ENCODE measurements at regions not wholly inside any gene's neighbourhood (a gene's known extent, or its start where the extent isn't known, plus 50 kb on each side); places are given as distances from the start of the nearest gene placed in this dataset.

- H3K9me3 ChIP-seq (replicated peaks in 1 of 3) = peaks cover 0 to 7% (median 0%) of the 10 kb centered on the region in 3 donors
- H3K36me3 ChIP-seq (replicated peaks in 1 of 2) = no peaks in the 10 kb centered on the region
- H3K4me3 ChIP-seq = no peak overlapping the region
- no peak overlapping the region for H3K27ac ChIP-seq
- H3K27me3 ChIP-seq = no peaks in the 10 kb centered on the region
- H3K4me1 ChIP-seq (replicated peaks in 1 of 2) = no peaks in the 10 kb centered on the region
- intact Hi-C loops (cut with DNase I) = no loop called here
- WGBS, 4 donors = 36 to 65% (median 47%) methylated on average over 2 of the region's 2 CpGs
- TF ChIP-seq POLR2A (IDR thresholded peaks at IDR 0.05) = no peak
- no peak for TF ChIP-seq CTCF (IDR thresholded peaks at IDR 0.05)
- DNase-seq = no peak
These were observed 135.5 kb upstream of the LIPC start for GRCh38 chr15:58296276-58296675.

GRCh38 chr15:58297639-58298038 is 134.2 kb upstream of the LIPC start:
- intact Hi-C loops (cut with DNase I) = no loop called here
- peaks cover 0 to 7% (median 0%) of the 10 kb centered on the region in 3 donors for H3K9me3 ChIP-seq (replicated peaks in 1 of 3)
- H3K4me1 ChIP-seq (replicated peaks in 1 of 2) = no peaks in the 10 kb centered on the region
- no peak for DNase-seq
- no peaks in the 10 kb centered on the region for H3K27me3 ChIP-seq
- no peak overlapping the region for H3K27ac ChIP-seq
- WGBS, 4 donors = 78 to 88% (median 85%) methylated on average over 1 of the region's 1 CpG
- no peaks in the 10 kb centered on the region for H3K36me3 ChIP-seq (replicated peaks in 1 of 2)
- no peak for TF ChIP-seq CTCF (IDR thresholded peaks at IDR 0.05)
- no peak for TF ChIP-seq POLR2A (IDR thresholded peaks at IDR 0.05)
- no peak overlapping the region for H3K4me3 ChIP-seq

DNA sequence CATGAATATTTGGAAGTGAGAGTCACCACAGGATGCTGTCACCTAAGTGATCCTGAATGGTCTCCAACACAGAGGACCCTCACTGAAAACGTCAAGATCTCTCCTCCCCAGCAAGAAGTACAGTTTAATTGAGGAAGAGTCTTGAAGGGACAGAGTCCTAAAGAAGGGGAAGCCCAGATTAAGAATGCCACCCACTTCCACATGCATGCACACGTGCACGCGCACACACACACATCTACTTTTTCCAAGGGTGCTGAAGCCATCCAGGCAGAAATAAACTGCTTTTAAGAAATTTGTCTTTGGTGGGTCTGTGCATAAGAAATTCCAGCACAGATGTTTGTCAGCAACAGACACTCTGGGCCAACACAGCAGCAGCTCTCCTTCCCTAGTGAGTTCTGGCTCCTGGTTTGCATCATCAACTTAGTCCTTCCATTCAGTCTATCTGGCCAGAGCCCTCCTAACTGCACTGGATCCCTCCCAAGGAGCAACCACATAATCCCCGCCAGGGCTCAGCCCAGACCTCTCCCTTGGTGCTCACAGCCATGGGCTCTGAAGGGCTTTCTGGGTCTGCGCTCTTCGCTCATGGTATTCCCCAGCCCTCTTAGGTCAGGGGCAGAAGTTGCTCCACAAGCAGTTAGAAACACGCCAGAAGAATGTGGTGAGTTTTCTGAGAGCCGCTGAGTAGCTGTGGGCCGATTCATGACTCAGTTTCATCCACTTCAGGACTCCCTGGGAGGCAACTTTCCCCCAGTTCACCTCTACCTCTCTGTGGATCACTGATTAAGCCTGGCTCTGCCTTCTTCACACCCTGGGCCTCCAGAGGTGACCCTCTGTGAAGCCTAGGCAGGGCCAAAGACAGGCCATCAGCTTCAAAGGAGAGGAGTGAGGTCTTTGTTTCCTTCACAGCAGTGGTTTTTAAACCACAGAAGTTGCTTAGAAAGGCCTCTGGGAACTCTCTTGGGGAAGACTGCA is 132.6 kb upstream of the LIPC start:
- Histone ChIP-seq H3K27me3 (no peaks in the 10 kb centered on the region), H3K4me3 (no peak overlapping the region), H3K36me3 (replicated peaks in 1 of 2) (no peaks in the 10 kb centered on the region), H3K27ac (no peak overlapping the region), H3K9me3 (replicated peaks in 1 of 3) (peaks cover 0 to 7% (median 0%) of the 10 kb centered on the region in 3 donors), H3K4me1 (replicated peaks in 1 of 2) (no peaks in the 10 kb centered on the region)
- peak in 1 of 7 donors; percentile 9 for DNase-seq
- TF ChIP-seq CTCF (IDR thresholded peaks at IDR 0.05) = no peak
- no peak for TF ChIP-seq POLR2A (IDR thresholded peaks at IDR 0.05)
- WGBS, 4 donors = 71 to 90% (median 84%) methylated on average over 6 to 10 of the region's 10 CpGs
- intact Hi-C loops (cut with DNase I) = no loop called here

DNA sequence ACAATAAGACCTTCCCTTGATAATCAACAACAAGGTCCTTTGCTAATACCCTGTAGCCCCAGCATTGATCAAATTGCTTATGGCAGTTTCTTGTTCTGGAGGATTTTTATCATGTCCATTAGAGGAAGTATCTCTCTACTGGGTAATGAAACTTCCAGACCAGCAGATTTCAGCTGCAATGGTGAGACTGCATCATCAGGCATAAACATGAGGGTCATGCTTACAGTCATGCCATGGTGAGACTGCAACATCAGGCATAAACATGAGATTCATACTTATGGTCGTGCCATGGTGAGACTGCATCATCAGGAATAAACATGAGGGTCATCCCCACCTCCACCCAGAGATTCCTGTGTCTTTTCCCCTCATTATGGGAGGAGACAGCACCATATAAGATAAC is 129.0 kb upstream of the LIPC start:
- Histone ChIP-seq H3K9me3 (replicated peaks in 1 of 3) (no peaks in the 10 kb centered on the region), H3K4me1 (replicated peaks in 1 of 2) (peaks cover 0 to 8% of the 10 kb centered on the region in 2 donors), H3K27ac (no peak overlapping the region), H3K27me3 (no peaks in the 10 kb centered on the region), H3K36me3 (replicated peaks in 1 of 2) (no peaks in the 10 kb centered on the region), H3K4me3 (no peak overlapping the region)
- peak in 1 of 7 donors; percentile 10 for DNase-seq
- 71 to 93% (median 78%) methylated on average over 1 of the region's 1 CpG for WGBS, 4 donors
- intact Hi-C loops (cut with DNase I) = no loop called here
- TF ChIP-seq POLR2A (IDR thresholded peaks at IDR 0.05) (no peak), CTCF (IDR thresholded peaks at IDR 0.05) (no peak)
